GM10248 (cell line): ENCODE measurements at regions not wholly inside any gene's neighbourhood (a gene's known extent, or its start where the extent isn't known, plus 50 kb on each side); places are given as distances from the start of the nearest gene placed in this dataset.

Experiments used
- CTCF ChIA-PET: fragments of 300-600 bp; sonication (Branson Sonifier 250); formaldehyde crosslinking; extraction: SDS; loops from one replicate; lab custom pipeline; 2021; ENCODE audit warnings: antibody characterized with exemption; lab: Yijun Ruan, JAX
- POLR2A ChIA-PET: fragments of 350-650 bp; sonication (Branson Sonifier 250); formaldehyde crosslinking; extraction: SDS; loops from one replicate; lab custom pipeline; 2020; ENCODE audit warnings: antibody characterized with exemption; lab: Yijun Ruan, JAX
- DNase-seq: peaks from one replicate; pipeline ENCODE4 v3.0.0; 2012; ENCODE audit errors: extremely low spot score
- CTCF ChIP-seq: IDR thresholded peaks from 2 replicates; pipeline ENCODE4 v1.5.1; 2012; ENCODE audit warnings: mild to moderate bottlenecking, low read depth; ENCODE audit errors: extremely low read depth, missing control alignments, control extremely low read depth

GRCh38 chr4:81984746-81985145 is 389.0 kb downstream of the HNRNPD start:
- TF ChIP-seq CTCF = no peak
- ChIA-PET POLR2A (no interaction called here), CTCF (interaction anchor here (0.5 to 1.6 kb wide), 3 partner anchors 9 to 531 kb away, joined by 3 to 7 read pairs (median 3); no protein-coding TSS in a partner anchor)
- no peak for DNase-seq

GRCh38 chr4:81982846-81983540 is 390.8 kb downstream of the HNRNPD start:
- TF ChIP-seq CTCF = no peak
- ChIA-PET CTCF (no interaction called here), POLR2A (no interaction called here)
- DNase-seq = no peak

GRCh38 chr4:81981218-81981617 is 392.6 kb downstream of the HNRNPD start:
- TF ChIP-seq CTCF = no peak
- CTCF ChIA-PET = interaction anchor here (1.0 to 1.3 kb wide), 2 partner anchors 9 to 13 kb away, joined by 4 read pairs; no protein-coding TSS in a partner anchor
- DNase-seq = no peak
- POLR2A ChIA-PET = no interaction called here

- ChIA-PET POLR2A (no interaction called here), CTCF (no interaction called here)
- TF ChIP-seq CTCF = no peak
- DNase-seq = no peak
These were observed 399.3 kb downstream of the HNRNPD start for GRCh38 chr4:81974523-81974922.

GRCh38 chr4:81971637-81972381 is 402.0 kb downstream of the HNRNPD start:
- DNase-seq = no peak
- CTCF ChIA-PET = interaction anchor here (1.6 kb wide), 1 partner anchor 128 kb away, joined by 3 read pairs; no protein-coding TSS in a partner anchor
- TF ChIP-seq CTCF = no peak
- POLR2A ChIA-PET = no interaction called here

- ChIA-PET POLR2A (no interaction called here), CTCF (no interaction called here)
- no peak for TF ChIP-seq CTCF
- DNase-seq = no peak
These were observed 402.7 kb downstream of the HNRNPD start for GRCh38 chr4:81971061-81971460.
